CD14-positive monocyte (primary cell): ENCODE measurements at regions not wholly inside any gene's neighbourhood (a gene's known extent, or its start where the extent isn't known, plus 50 kb on each side); places are given as distances from the start of the nearest gene placed in this dataset.

ENCODE experiments used
- DNase-seq, 3 donors: peaks; one replicate each; pipeline ENCODE4 v3.0.0-alpha.2; 2011 to 2022
- H2AFZ ChIP-seq: 2 replicates; pipeline ENCODE4 v1.6.0; 2012; ENCODE audit warnings: mild to moderate bottlenecking, low read depth, low read length, inconsistent platforms; ENCODE audit not compliant: insufficient read depth, poor library complexity, severe bottlenecking
- H3K27ac ChIP-seq, 2 donors: 1 replicate in 1 of 2; 2 replicates in 1 of 2; pipeline ENCODE4 v1.5.1; 2012 to 2013; ENCODE audit warnings: low read length in 2 of 2, control low read depth in 1 of 2, inconsistent platforms in 1 of 2, low read depth in 1 of 2, mild to moderate bottlenecking in 1 of 2
- H3K27me3 ChIP-seq, 2 donors: one replicate each; pipeline versions ENCODE4 v1.6.0 to v1.6.1; 2011 to 2013; ENCODE audit warnings: low read length in 2 of 2; ENCODE audit not compliant: control insufficient read depth in 2 of 2, insufficient read depth in 2 of 2
- H3K36me3 ChIP-seq, 2 donors: replicated peaks in 1 of 2; 1 replicate in 1 of 2; 2 replicates in 1 of 2; pipeline versions ENCODE4 v1.5.1 to v1.6.1; 2012 to 2013; ENCODE audit warnings: low read length in 2 of 2, control low read depth in 1 of 2, inconsistent platforms in 1 of 2, mild to moderate bottlenecking in 1 of 2; ENCODE audit not compliant: insufficient read depth in 2 of 2, control insufficient read depth in 1 of 2
- H3K4me1 ChIP-seq, 2 donors: 1 replicate in 1 of 2; 2 replicates in 1 of 2; pipeline versions ENCODE4 v1.5.1 to v1.6.1; 2012 to 2013; ENCODE audit warnings: low read length in 2 of 2, control low read depth in 1 of 2, inconsistent platforms in 1 of 2, mild to moderate bottlenecking in 1 of 2, moderate library complexity in 1 of 2; ENCODE audit not compliant: insufficient read depth in 2 of 2, control insufficient read depth in 1 of 2
- H3K4me2 ChIP-seq: replicated peaks from 2 replicates; pipeline ENCODE3; 2012; ENCODE audit warnings: low read length, moderate library complexity, mild to moderate bottlenecking; ENCODE audit not compliant: poor library complexity, severe bottlenecking; ENCODE audit errors: extremely low read depth
- H3K4me3 ChIP-seq, 3 experiments: fragments of 200-600 bp in 1 of 3; sonication (generic) in 1 of 3; replicated peaks in 1 of 3; 1 replicate in 2 of 3; 2 replicates in 1 of 3; pipeline ENCODE4 v1.5.1; 2011 to 2013; ENCODE audit warnings: low read length in 3 of 3, mild to moderate bottlenecking in 3 of 3, control low read depth in 2 of 3, low read depth in 2 of 3, inconsistent platforms in 1 of 3, moderate library complexity in 1 of 3
- H3K79me2 ChIP-seq: 2 replicates; pipeline ENCODE4 v1.6.0; 2012; ENCODE audit warnings: mild to moderate bottlenecking, control low read depth, inconsistent platforms, low read length, moderate library complexity; ENCODE audit not compliant: insufficient read depth
- H3K9ac ChIP-seq: 2 replicates; pipeline ENCODE4 v1.6.0; 2017; ENCODE audit warnings: low read length, mild to moderate bottlenecking; ENCODE audit not compliant: insufficient read depth, poor library complexity, severe bottlenecking
- H3K9me3 ChIP-seq, 2 donors: replicated peaks in 1 of 2; 1 replicate in 1 of 2; 2 replicates in 1 of 2; pipeline versions ENCODE4 v1.5.1 to v1.6.1; 2012 to 2013; ENCODE audit warnings: low read length in 2 of 2, control low read depth in 1 of 2; ENCODE audit not compliant: control insufficient read depth in 1 of 2, insufficient read depth in 1 of 2
- H4K20me1 ChIP-seq: 2 replicates; pipeline ENCODE4 v1.6.0; 2012; ENCODE audit warnings: mild to moderate bottlenecking, low read length, control low read depth, moderate library complexity; ENCODE audit not compliant: insufficient read depth
- H3K27ac Mint-ChIP-seq, 7 donors: one replicate each; pipeline ENCODE4 v1.8.0; 2020; ENCODE audit warnings: mild to moderate bottlenecking in 7 of 7, mixed read lengths in 7 of 7, moderate library complexity in 6 of 7, inconsistent platforms in 2 of 7
- H3K27me3 Mint-ChIP-seq, 3 donors: one replicate each; pipeline ENCODE4 v1.8.0; 2021 to 2022; ENCODE audit warnings: low read depth in 3 of 3, mild to moderate bottlenecking in 3 of 3, mixed read lengths in 3 of 3, moderate library complexity in 3 of 3, inconsistent platforms in 1 of 3
- H3K36me3 Mint-ChIP-seq, 2 donors: one replicate each; pipeline ENCODE4 v1.8.0; 2020; ENCODE audit warnings: mixed read lengths in 2 of 2, inconsistent platforms in 1 of 2, mild to moderate bottlenecking in 1 of 2
- H3K4me1 Mint-ChIP-seq: one replicate; pipeline ENCODE4 v1.8.0; 2020; ENCODE audit warnings: mild to moderate bottlenecking, mixed read lengths
- H3K4me3 Mint-ChIP-seq, 2 donors: one replicate each; pipeline ENCODE4 v1.8.0; 2020; ENCODE audit warnings: mild to moderate bottlenecking in 2 of 2, mixed read lengths in 2 of 2, moderate library complexity in 1 of 2
- H3K9me3 Mint-ChIP-seq, 7 donors: one replicate each; pipeline ENCODE4 v1.8.0; 2020 to 2022; ENCODE audit warnings: mixed read lengths in 7 of 7, mild to moderate bottlenecking in 6 of 7, moderate library complexity in 6 of 7, inconsistent platforms in 2 of 7
- intact Hi-C, 2 donors: fragments of 100-400 bp; cut with micrococcal nuclease; formaldehyde crosslinking; loops; one replicate each; pipeline versions ENCODE4 v1.15.0 to v1.15.1; 2023
- TF ChIP-seq, protein P1 (sequence below): fragments of 200-600 bp; IDR thresholded peaks from one replicate; pipeline ENCODE4 v1.8.0; 2022; ENCODE audit warnings: antibody characterized with exemption, mild to moderate bottlenecking

DNA sequence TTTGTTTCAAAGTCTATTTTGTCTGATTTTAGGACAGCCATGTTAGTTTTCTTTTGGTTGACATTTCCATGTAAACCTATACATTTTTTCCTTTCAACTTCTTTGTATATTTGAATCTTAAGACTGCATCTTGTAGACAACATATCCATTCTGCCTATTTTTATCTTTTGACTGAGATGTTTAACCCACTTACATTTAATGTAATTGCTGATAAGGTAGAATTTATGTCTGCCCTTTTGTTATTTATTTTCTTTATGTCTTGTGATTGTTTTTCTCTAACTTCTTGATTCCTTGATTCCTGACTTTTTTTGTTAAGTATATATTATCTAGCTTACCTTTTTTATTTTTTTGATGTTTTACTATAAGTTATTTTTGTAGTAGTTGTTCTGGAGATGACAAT is 542.5 kb downstream of the SUCLG1 start:
- Mint-ChIP-seq H3K9me3 (peaks cover 0 to 3% (median 0%) of the 10 kb centered on the region in 7 donors), H3K4me3 (no peak overlapping the region), H3K27ac (no peak overlapping the region), H3K27me3 (peaks cover 0 to 2% (median 0%) of the 10 kb centered on the region in 3 donors), H3K4me1 (no peaks in the 10 kb centered on the region), H3K36me3 (no peaks in the 10 kb centered on the region)
- DNase-seq = no peak
- H3K27me3 ChIP-seq = no peaks in the 10 kb centered on the region
- H4K20me1 ChIP-seq = no peaks in the 10 kb centered on the region
- no peaks in the 10 kb centered on the region for H3K79me2 ChIP-seq
- no peaks in the 10 kb centered on the region for H3K36me3 ChIP-seq
- no peak overlapping the region for H3K4me2 ChIP-seq
- no peaks in the 10 kb centered on the region for H3K4me1 ChIP-seq
- H3K4me3 ChIP-seq = no peak overlapping the region
- H3K9me3 ChIP-seq = no peaks in the 10 kb centered on the region
- TF ChIP-seq, protein P1, sequence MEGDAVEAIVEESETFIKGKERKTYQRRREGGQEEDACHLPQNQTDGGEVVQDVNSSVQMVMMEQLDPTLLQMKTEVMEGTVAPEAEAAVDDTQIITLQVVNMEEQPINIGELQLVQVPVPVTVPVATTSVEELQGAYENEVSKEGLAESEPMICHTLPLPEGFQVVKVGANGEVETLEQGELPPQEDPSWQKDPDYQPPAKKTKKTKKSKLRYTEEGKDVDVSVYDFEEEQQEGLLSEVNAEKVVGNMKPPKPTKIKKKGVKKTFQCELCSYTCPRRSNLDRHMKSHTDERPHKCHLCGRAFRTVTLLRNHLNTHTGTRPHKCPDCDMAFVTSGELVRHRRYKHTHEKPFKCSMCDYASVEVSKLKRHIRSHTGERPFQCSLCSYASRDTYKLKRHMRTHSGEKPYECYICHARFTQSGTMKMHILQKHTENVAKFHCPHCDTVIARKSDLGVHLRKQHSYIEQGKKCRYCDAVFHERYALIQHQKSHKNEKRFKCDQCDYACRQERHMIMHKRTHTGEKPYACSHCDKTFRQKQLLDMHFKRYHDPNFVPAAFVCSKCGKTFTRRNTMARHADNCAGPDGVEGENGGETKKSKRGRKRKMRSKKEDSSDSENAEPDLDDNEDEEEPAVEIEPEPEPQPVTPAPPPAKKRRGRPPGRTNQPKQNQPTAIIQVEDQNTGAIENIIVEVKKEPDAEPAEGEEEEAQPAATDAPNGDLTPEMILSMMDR = no peak
- no peak overlapping the region for H2AFZ ChIP-seq
- no peak overlapping the region for H3K9ac ChIP-seq
- no peak overlapping the region for H3K27ac ChIP-seq
- intact Hi-C loops = no loop called here

DNA sequence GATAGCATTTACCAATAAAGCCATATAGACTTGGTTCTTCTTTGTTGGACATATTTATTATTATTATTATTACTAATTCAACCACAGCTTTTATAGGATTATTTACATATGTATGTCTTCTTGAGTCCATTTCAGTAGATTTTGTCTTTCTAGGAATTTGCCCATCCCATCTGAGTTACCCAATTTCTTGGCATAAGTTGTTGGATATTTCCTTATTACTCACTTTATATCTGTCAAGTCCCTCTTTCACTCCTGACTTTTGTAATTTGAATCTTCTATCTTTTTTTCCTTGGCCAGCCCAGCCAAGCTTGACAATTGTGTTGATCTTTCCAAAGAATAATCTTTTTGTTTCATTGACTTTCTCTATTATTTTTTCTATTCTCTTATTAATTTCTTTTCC is 543.7 kb downstream of the SUCLG1 start:
- Mint-ChIP-seq H3K36me3 (no peaks in the 10 kb centered on the region), H3K27me3 (peaks cover 0 to 2% (median 0%) of the 10 kb centered on the region in 3 donors), H3K4me3 (no peak overlapping the region), H3K9me3 (peaks cover 0 to 3% (median 0%) of the 10 kb centered on the region in 7 donors), H3K4me1 (no peaks in the 10 kb centered on the region), H3K27ac (no peak overlapping the region)
- Histone ChIP-seq H3K9me3 (no peaks in the 10 kb centered on the region), H3K27me3 (no peaks in the 10 kb centered on the region), H3K36me3 (no peaks in the 10 kb centered on the region), H3K4me1 (no peaks in the 10 kb centered on the region), H4K20me1 (no peaks in the 10 kb centered on the region), H3K4me3 (no peak overlapping the region), H2AFZ (no peak overlapping the region), H3K27ac (no peak overlapping the region), H3K9ac (no peak overlapping the region), H3K4me2 (no peak overlapping the region), H3K79me2 (no peaks in the 10 kb centered on the region)
- intact Hi-C loops = no loop called here
- TF ChIP-seq, protein P1 = no peak
- DNase-seq = no peak
